ENCODE measurements at regions not wholly inside any gene's neighbourhood (a gene's known extent, or its start where the extent isn't known, plus 50 kb on each side); places are given as distances from the start of the nearest gene placed in this dataset.

- Histone ChIP-seq H2AFZ (ENCODE audit: low read length) (no peak overlapping the region), H3K9me3 (ENCODE audit: low read length) (no peaks in the 10 kb centered on the region), H3K79me2 (ENCODE audit: insufficient read depth, low read length) (no peaks in the 10 kb centered on the region), H3K4me3 (replicated peaks in 1 of 3; ENCODE audit: insufficient read depth in 1 of 3, low read depth in 2 of 3, low read length in 3 of 3) (no peak overlapping the region), H3K27me3 (ENCODE audit: control insufficient read depth in 1 of 2, insufficient read depth in 2 of 2, low read length in 2 of 2) (no peaks in the 10 kb centered on the region), H3K36me3 (replicated peaks in 1 of 2; ENCODE audit: control insufficient read depth in 1 of 2, insufficient read depth in 2 of 2, low read length in 2 of 2) (no peaks in the 10 kb centered on the region), H3K4me2 (ENCODE audit: low read depth, low read length) (no peak overlapping the region), H4K20me1 (ENCODE audit: insufficient read depth, low read length) (no peaks in the 10 kb centered on the region), H3K4me1 (ENCODE audit: insufficient read depth, low read length) (no peaks in the 10 kb centered on the region), H3K27ac (ENCODE audit: extremely low read length, insufficient read depth, low read length) (no peak overlapping the region), H3K9ac (ENCODE audit: insufficient read depth, low read depth, low read length) (no peak overlapping the region)
- CTCF ChIA-PET (ENCODE audit: low intra/inter-chr PET ratio, low total read pairs): no interaction called here
- ATAC-seq (no peak), DNase-seq (ENCODE audit: low spot score) (no peak), FAIRE-seq (no peak)
- POLR2A ChIA-PET: no interaction called here
- in situ Hi-C loops (cut with HindIII; ENCODE audit: extremely low pct_ligation_motif_present, low pct_unique_long_range_greater_than_20kb) (no loop called here), intact Hi-C loops (cut with micrococcal nuclease; ENCODE audit: unreplicated experiment) (no loop called here)
- WGBS (ENCODE audit: low lambda C conversion rate): 57% methylated on average over 3 of the region's 3 CpGs
- BruUV-seq (replicated peaks): no TSS peak
- TF ChIP-seq ZNF496 (CRISPR knock-in tag; IDR thresholded peaks at IDR 0.05; ENCODE audit: insufficient replicate concordance) (no peak), ZNF879 (CRISPR knock-in tag; IDR thresholded peaks at IDR 0.05) (no peak), FOXP1 (IDR thresholded peaks at IDR 0.05) (no peak), FOXP1 (CRISPR knock-in tag; IDR thresholded peaks at IDR 0.05) (no peak), KDM6A (CRISPR knock-in tag; IDR thresholded peaks at IDR 0.05; ENCODE audit: low read depth) (no peak), ZSCAN25 (CRISPR knock-in tag; IDR thresholded peaks at IDR 0.05) (no peak), POLR2G (IDR thresholded peaks at IDR 0.05; ENCODE audit: low read depth, low read length) (no peak), ZBTB21 (CRISPR knock-in tag; IDR thresholded peaks at IDR 0.05) (no peak), MZF1 (CRISPR knock-in tag; IDR thresholded peaks at IDR 0.05; ENCODE audit: borderline replicate concordance) (no peak), FOXK2 (IDR thresholded peaks at IDR 0.05) (no peak), EHMT2 (IDR thresholded peaks at IDR 0.05; ENCODE audit: borderline replicate concordance, low read depth, low read length) (no peak), RORA (CRISPR knock-in tag; IDR thresholded peaks at IDR 0.05) (no peak), ZSCAN22 (CRISPR knock-in tag; IDR thresholded peaks at IDR 0.05) (no peak), ZFP41 (CRISPR knock-in tag; IDR thresholded peaks at IDR 0.05; ENCODE audit: borderline replicate concordance) (no peak), REPIN1 (CRISPR knock-in tag; IDR thresholded peaks at IDR 0.05; ENCODE audit: borderline replicate concordance, low read depth) (no peak), HMG20A (CRISPR knock-in tag; IDR thresholded peaks at IDR 0.05; ENCODE audit: borderline replicate concordance) (no peak), STAG1 (CRISPR knock-in tag; IDR thresholded peaks at IDR 0.05) (no peak)
- TF ChIP-seq, protein P1, sequence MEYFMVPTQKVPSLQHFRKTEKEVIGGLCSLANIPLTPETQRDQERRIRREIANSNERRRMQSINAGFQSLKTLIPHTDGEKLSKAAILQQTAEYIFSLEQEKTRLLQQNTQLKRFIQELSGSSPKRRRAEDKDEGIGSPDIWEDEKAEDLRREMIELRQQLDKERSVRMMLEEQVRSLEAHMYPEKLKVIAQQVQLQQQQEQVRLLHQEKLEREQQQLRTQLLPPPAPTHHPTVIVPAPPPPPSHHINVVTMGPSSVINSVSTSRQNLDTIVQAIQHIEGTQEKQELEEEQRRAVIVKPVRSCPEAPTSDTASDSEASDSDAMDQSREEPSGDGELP (IDR thresholded peaks at IDR 0.05; ENCODE audit: borderline replicate concordance, low read depth): no peak
- TF ChIP-seq, protein P2, sequence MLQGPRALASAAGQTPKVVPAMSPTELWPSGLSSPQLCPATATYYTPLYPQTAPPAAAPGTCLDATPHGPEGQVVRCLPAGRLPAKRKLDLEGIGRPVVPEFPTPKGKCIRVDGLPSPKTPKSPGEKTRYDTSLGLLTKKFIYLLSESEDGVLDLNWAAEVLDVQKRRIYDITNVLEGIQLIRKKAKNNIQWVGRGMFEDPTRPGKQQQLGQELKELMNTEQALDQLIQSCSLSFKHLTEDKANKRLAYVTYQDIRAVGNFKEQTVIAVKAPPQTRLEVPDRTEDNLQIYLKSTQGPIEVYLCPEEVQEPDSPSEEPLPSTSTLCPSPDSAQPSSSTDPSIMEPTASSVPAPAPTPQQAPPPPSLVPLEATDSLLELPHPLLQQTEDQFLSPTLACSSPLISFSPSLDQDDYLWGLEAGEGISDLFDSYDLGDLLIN (CRISPR knock-in tag; IDR thresholded peaks at IDR 0.05; ENCODE audit: borderline replicate concordance): no peak
These were observed 779.1 kb upstream of the HTR2C start for GRCh38 chrX:113804819-113805218.
